ENCODE measurements at regions not wholly inside any gene's neighbourhood (a gene's known extent, or its start where the extent isn't known, plus 50 kb on each side); places are given as distances from the start of the nearest gene placed in this dataset.

GRCh38 chr5:92779536-92779935, 801.5 kb downstream of the NR2F1-AS1 start:
- no peak for TF ChIP-seq POLR2A (IDR thresholded peaks at IDR 0.05)
- no peak for TF ChIP-seq CTCF (IDR thresholded peaks at IDR 0.05)
